GM12878 (cell line): ENCODE measurements at regions not wholly inside any gene's neighbourhood (a gene's known extent, or its start where the extent isn't known, plus 50 kb on each side); places are given as distances from the start of the nearest gene placed in this dataset.

Experiments
- ATAC-seq: fragments of 200-7000 bp; cut with Tn5 transposase; 3 replicates; pipeline ENCODE4 v1.9.1; 2020; ENCODE audit warnings: mild to moderate bottlenecking, moderate library complexity
- BruUV-seq: library from RNA; stranded (reverse); fragments of 400-500 nt; replicated peaks from 2 replicates; lab custom pipeline; 2021; lab: Mats Ljungman, UMichigan
- CTCF ChIA-PET: fragments of 300-600 bp; sonication (Branson Sonifier 250); formaldehyde crosslinking; extraction: SDS; loops from one replicate; lab custom pipeline; 2021; ENCODE audit warnings: inconsistent platforms; lab: Yijun Ruan, JAX
- POLR2A ChIA-PET: fragments of 350-600 bp; formaldehyde crosslinking; extraction: SDS; loops from one replicate; lab custom pipeline; 2021; ENCODE audit warnings: inconsistent platforms; lab: Charles Lee
- RAD21 ChIA-PET: fragments of 300-600 bp; sonication (Branson Sonifier 250); formaldehyde crosslinking; loops from one replicate; lab custom pipeline; 2023; ENCODE audit warnings: antibody characterized with exemption; ENCODE audit not compliant: unreplicated experiment; lab: Charles Lee
- SMC1A ChIA-PET: fragments of 300-600 bp; sonication (Branson Sonifier 250); formaldehyde crosslinking; loops from one replicate; lab custom pipeline; 2023; ENCODE audit not compliant: unreplicated experiment, uncharacterized antibody; lab: Charles Lee
- DNase-seq: peaks from one replicate; pipeline ENCODE4 v3.0.0-alpha.2; 2011; ENCODE audit warnings: low read depth, low spot score
- FAIRE-seq: peaks from 3 replicates; lab custom pipeline; 2011; peaks lifted over from hg19 to GRCh38; lab: Jason Lieb, UNC
- H2AFZ ChIP-seq: 2 replicates; pipeline ENCODE4 v1.6.0; 2011; ENCODE audit warnings: low read depth, low read length, control low read depth; ENCODE audit not compliant: control insufficient read depth
- H3K27ac ChIP-seq: 2 replicates; pipeline ENCODE4 v1.5.1; 2011; ENCODE audit warnings: control low read depth; ENCODE audit not compliant: control insufficient read depth, insufficient read depth
- H3K27me3 ChIP-seq, 2 experiments: replicated peaks in 1 of 2; 2 replicates each; pipeline versions ENCODE4 v1.6.0 to v1.6.1; 2011; ENCODE audit warnings: low read length in 1 of 2; ENCODE audit not compliant: control insufficient read depth in 2 of 2, insufficient read depth in 2 of 2
- H3K36me3 ChIP-seq, 2 experiments: 2 replicates each; pipeline ENCODE4 v1.5.1; 2011; ENCODE audit warnings: low read length in 1 of 2; ENCODE audit not compliant: control insufficient read depth in 2 of 2, insufficient read depth in 2 of 2
- H3K4me1 ChIP-seq: 2 replicates; pipeline ENCODE4 v1.6.1; 2011; ENCODE audit warnings: mild to moderate bottlenecking, low read length, moderate library complexity, mixed read lengths; ENCODE audit not compliant: control insufficient read depth, insufficient read depth
- H3K4me2 ChIP-seq: 2 replicates; pipeline ENCODE4 v1.6.0; 2011; ENCODE audit warnings: control low read depth; ENCODE audit not compliant: control insufficient read depth, insufficient read depth
- H3K4me3 ChIP-seq: fragments of 200-600 bp; sonication (generic); 2 replicates; pipeline ENCODE4 v1.5.1; 2016
- H3K79me2 ChIP-seq: 2 replicates; pipeline ENCODE4 v1.6.0; 2011; ENCODE audit warnings: low read length; ENCODE audit not compliant: control insufficient read depth, insufficient read depth
- H3K9ac ChIP-seq: 2 replicates; pipeline ENCODE4 v1.8.0; 2011; ENCODE audit warnings: low read length, control low read depth, mixed read lengths; ENCODE audit not compliant: control insufficient read depth, insufficient read depth
- H3K9me3 ChIP-seq: replicated peaks from 3 replicates; pipeline ENCODE4 v1.5.1; 2011; ENCODE audit warnings: mild to moderate bottlenecking, low read length; ENCODE audit not compliant: control insufficient read depth, insufficient read depth
- H4K20me1 ChIP-seq: 2 replicates; pipeline ENCODE4 v1.6.0; 2011; ENCODE audit not compliant: control insufficient read depth, insufficient read depth
- BRCA1 ChIP-seq: IDR thresholded peaks from 2 replicates; pipeline ENCODE4 v1.6.1; 2011; ENCODE audit warnings: low read depth, low read length, improper control_type of control experiment
- EGR1 ChIP-seq, 2 experiments: IDR thresholded peaks; 1 replicate in 1 of 2; 2 replicates in 1 of 2; pipeline ENCODE4 v1.6.1; 2011 to 2012; ENCODE audit warnings: low read depth in 2 of 2, low read length in 2 of 2, borderline replicate concordance in 1 of 2, mild to moderate bottlenecking in 1 of 2, moderate library complexity in 1 of 2
- EP300 ChIP-seq, 2 experiments: fragments of 150-350 bp in 1 of 2; IDR thresholded peaks; 2 replicates each; pipeline ENCODE4 v1.6.1; 2011 to 2012; ENCODE audit warnings: low read depth in 2 of 2, low read length in 2 of 2, borderline replicate concordance in 1 of 2, improper control_type of control experiment in 1 of 2, inconsistent platforms in 1 of 2; ENCODE audit not compliant: control insufficient read depth in 1 of 2
- EZH2 ChIP-seq: IDR thresholded peaks from 2 replicates; pipeline ENCODE4 v1.6.1; 2012; ENCODE audit warnings: low read depth, mild to moderate bottlenecking, control low read depth, inconsistent platforms, low read length, borderline replicate concordance; ENCODE audit not compliant: control insufficient read depth
- GATAD2B ChIP-seq: fragments of 450-650 bp; conservative IDR thresholded peaks from 2 replicates; pipeline ENCODE4 v1.6.1; 2017; ENCODE audit warnings: low read depth, mild to moderate bottlenecking, moderate library complexity
- HDAC6 ChIP-seq: fragments of 200-600 bp; sonication (generic); IDR thresholded peaks from one replicate; pipeline ENCODE4 v1.8.0; 2017; ENCODE audit warnings: antibody characterized with exemption; ENCODE audit not compliant: unreplicated experiment
- IRF4 ChIP-seq: IDR thresholded peaks from 2 replicates; pipeline ENCODE4 v1.6.1; 2011; ENCODE audit warnings: low read depth, low read length
- NFYB ChIP-seq: IDR thresholded peaks from 2 replicates; pipeline ENCODE4 v1.6.1; 2011; ENCODE audit warnings: low read depth, mild to moderate bottlenecking, low read length, improper control_type of control experiment, moderate library complexity; ENCODE audit not compliant: insufficient read depth
- NKRF ChIP-seq: fragments of 450-650 bp; conservative IDR thresholded peaks from 2 replicates; pipeline ENCODE4 v1.6.1; 2017; ENCODE audit warnings: mild to moderate bottlenecking, moderate library complexity
- PAX8 ChIP-seq: fragments of 450-650 bp; IDR thresholded peaks from 2 replicates; pipeline ENCODE4 v1.6.1; 2017; ENCODE audit warnings: mild to moderate bottlenecking, moderate library complexity
- POU2F2 ChIP-seq: IDR thresholded peaks from 3 replicates; pipeline ENCODE4 v1.6.1; 2011; ENCODE audit warnings: low read depth, mild to moderate bottlenecking, low read length, borderline replicate concordance
- RCOR1 ChIP-seq: conservative IDR thresholded peaks from 2 replicates; pipeline ENCODE4 v1.6.1; 2012; ENCODE audit warnings: low read depth, low read length, improper control_type of control experiment
- SUPT20H ChIP-seq: IDR thresholded peaks from 2 replicates; pipeline ENCODE4 v1.6.1; 2011; ENCODE audit warnings: low read depth, mild to moderate bottlenecking, low read length, moderate library complexity, borderline replicate concordance; ENCODE audit not compliant: control insufficient read depth
- TBL1XR1 ChIP-seq: IDR thresholded peaks from 2 replicates; pipeline ENCODE4 v1.6.1; 2012; ENCODE audit warnings: low read depth, low read length, improper control_type of control experiment
- TCF7 ChIP-seq: IDR thresholded peaks from 2 replicates; pipeline ENCODE4 v1.6.1; 2014; ENCODE audit warnings: antibody characterized with exemption, borderline replicate concordance
- WGBS: methylation state at CpG from one replicate; pipeline ENCODE4 v1.1.6; 2016; ENCODE audit warnings: low lambda C conversion rate; ENCODE audit not compliant: insufficient replicate concordance, insufficient coverage; ENCODE audit errors: missing lambda C conversion rate; 5-methylcytosine and 5-hydroxymethylcytosine counted together
- in situ Hi-C: fragments of 300-500 bp; cut with MboI; formaldehyde crosslinking; loops from 9 replicates; pipeline ENCODE4 v1.14.3; 2018; ENCODE audit warnings: mixed read lengths
- intact Hi-C: fragments of 100-400 bp; cut with micrococcal nuclease; formaldehyde crosslinking; loops from one replicate; pipeline ENCODE4 v1.14.2; 2022; ENCODE audit not compliant: unreplicated experiment

- no peak for FAIRE-seq
- Histone ChIP-seq H3K79me2 (no peaks in the 10 kb centered on the region), H3K27ac (no peak overlapping the region), H4K20me1 (no peaks in the 10 kb centered on the region), H3K4me3 (no peak overlapping the region), H3K9me3 (no peaks in the 10 kb centered on the region), H2AFZ (no peak overlapping the region), H3K36me3 (no peaks in the 10 kb centered on the region), H3K27me3 (no peaks in the 10 kb centered on the region; a peak in 1 of 4 replicates), H3K9ac (no peak overlapping the region), H3K4me2 (no peak overlapping the region), H3K4me1 (no peaks in the 10 kb centered on the region)
- ATAC-seq, result no peak
- CTCF ChIA-PET, result no interaction called here
- no TSS peak for BruUV-seq
- POLR2A ChIA-PET, result no interaction called here
- no peak for DNase-seq
- WGBS, result 8% methylated on average over 7 of the region's 7 CpGs
- SMC1A ChIA-PET, result no interaction called here
- RAD21 ChIA-PET, result no interaction called here
- in situ Hi-C loops (no loop called here), intact Hi-C loops (no loop called here)
- TF ChIP-seq SUPT20H (no peak), IRF4 (no peak), PAX8 (no peak), NFYB (no peak), NKRF (no peak), BRCA1 (no peak), TBL1XR1 (no peak), GATAD2B (no peak), TCF7 (no peak), HDAC6 (no peak), EGR1 (IDR thresholded peaks at IDR 0.05; ENCODE audit: borderline replicate concordance in 1 of 2, low read depth in 2 of 2, low read length in 2 of 2) (no peak), POU2F2 (no peak), EP300 (IDR thresholded peaks at IDR 0.05; ENCODE audit: borderline replicate concordance in 1 of 2, control insufficient read depth in 1 of 2, low read depth in 2 of 2, low read length in 2 of 2) (no peak), EZH2 (no peak), RCOR1 (no peak)
These were observed 174.5 kb upstream of the TMC3 start for GRCh38 chr15:81548365-81549130.
